NCI-H1930 (cell line): ENCODE measurements at regions not wholly inside any gene's neighbourhood (a gene's known extent, or its start where the extent isn't known, plus 50 kb on each side); places are given as distances from the start of the nearest gene placed in this dataset.
"Not testable (repeated sequence)": the region's sequence is repeated elsewhere in the genome, so short reads cannot be mapped to it uniquely, and the experiment has no call there.

ENCODE experiments used
- DNase-seq, 2 experiments: peaks; one replicate each; lab custom pipeline; 2025; lab: John Stamatoyannopoulos, UW

DNA sequence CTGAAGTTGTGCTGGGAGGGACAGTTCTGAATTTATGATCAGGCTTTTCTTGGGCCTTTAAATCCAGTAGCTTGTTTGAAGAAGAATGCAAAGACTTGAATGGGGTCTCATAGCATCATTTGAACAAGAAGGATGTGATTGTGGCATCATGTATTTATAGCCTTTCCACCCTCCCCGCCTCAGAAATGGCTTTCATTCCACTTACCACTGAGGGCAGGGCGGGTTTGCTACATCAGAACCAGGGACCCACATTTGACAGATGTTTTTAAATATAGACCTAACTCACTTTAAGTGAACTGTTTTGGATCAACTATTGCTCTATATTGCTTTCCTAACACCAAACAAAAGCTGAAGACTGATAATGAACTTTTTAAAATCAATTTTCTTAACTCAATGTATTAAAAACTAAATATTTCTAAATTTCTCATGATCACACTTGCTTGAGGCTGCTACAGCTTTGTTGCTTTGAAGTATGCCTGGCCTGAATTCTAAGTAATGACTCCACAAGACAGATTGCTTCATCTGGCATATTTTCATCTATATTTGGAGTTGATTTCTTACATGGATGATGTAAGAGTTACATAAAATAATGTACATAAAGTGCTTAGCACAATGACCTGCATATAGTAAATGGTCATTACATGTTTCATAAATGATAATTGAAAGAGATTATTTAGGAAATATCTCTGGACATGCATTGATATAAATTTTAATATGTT, 1552.9 kb upstream of the SLC39A10 start:
- DNase-seq, result no peak

DNA sequence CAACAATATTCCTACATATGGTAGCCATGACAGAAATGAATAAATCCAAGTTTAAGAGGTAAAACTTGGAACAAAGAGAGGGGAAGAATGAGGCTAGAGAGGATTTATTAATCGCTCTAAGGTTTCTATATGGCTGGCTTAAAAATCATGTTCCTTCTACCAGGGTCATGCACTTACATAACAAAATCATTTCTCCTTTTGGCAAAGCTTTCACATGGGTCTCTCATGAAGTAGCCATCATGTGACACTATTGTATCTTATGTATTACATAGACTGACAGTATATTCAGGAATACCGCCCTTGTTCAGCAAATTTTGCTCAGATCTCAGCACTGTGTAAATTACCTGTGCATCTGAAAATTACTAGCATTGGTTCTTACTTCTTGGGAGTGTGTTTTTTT, 1554.5 kb upstream of the SLC39A10 start:
- DNase-seq, result no peak

DNA sequence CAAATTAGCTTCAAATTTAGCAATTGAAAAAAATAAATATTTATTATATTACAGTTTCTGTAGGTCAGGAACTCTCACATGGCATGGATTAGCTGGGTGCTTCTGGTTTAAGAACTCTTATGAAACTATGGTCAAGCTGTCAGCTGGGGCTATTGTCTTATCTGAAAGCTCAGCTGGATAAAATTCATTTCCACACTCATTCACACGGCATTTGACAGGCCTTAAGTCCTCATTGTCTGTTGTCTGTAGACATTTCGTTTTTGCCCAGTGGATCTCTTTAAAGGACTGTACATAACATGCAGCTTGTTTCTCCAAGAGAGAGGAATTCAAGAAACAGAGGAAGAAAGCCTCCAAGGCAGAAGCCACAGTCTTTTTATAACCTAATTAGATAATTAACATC, 1556.8 kb upstream of the SLC39A10 start:
- no peak for DNase-seq

DNA sequence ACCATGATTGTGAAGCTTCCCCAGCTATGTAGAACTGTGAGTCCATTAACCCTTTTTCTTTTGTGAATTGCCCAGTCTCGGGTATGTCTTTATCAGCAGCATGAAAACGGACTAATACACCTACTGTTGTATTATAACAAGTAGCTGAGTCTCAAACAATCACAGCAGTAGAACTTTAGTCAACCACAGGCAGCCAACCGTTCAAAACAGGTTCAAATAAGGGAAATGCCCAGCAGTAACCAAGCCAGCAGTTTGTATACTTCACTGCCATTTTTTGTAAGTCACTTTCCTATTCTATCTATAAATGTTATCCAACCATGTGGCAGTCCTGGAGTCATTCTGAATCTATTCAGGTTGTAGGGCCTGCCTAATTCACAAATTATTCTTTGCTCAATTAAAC, 1560.6 kb upstream of the SLC39A10 start:
- no peak for DNase-seq

DNA sequence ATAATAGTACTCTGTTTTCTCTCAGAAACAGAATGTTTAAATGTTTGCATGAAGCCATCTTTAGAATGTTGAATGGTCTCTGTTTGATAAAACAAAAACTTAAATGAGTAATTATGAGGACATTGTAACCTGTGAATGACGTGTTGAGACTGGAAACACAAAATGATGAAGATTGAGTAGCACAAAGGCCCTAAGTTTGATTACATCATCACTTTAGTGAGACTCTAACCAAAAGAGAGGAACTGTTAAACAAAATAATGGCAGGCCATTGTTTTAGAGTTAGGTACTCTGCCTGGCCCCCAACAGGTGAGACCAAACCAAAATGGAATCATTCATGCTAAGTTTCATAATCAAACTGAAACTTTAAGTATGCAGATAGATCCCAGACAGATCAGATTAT, 1561.7 kb upstream of the SLC39A10 start:
- DNase-seq, result no peak

DNA sequence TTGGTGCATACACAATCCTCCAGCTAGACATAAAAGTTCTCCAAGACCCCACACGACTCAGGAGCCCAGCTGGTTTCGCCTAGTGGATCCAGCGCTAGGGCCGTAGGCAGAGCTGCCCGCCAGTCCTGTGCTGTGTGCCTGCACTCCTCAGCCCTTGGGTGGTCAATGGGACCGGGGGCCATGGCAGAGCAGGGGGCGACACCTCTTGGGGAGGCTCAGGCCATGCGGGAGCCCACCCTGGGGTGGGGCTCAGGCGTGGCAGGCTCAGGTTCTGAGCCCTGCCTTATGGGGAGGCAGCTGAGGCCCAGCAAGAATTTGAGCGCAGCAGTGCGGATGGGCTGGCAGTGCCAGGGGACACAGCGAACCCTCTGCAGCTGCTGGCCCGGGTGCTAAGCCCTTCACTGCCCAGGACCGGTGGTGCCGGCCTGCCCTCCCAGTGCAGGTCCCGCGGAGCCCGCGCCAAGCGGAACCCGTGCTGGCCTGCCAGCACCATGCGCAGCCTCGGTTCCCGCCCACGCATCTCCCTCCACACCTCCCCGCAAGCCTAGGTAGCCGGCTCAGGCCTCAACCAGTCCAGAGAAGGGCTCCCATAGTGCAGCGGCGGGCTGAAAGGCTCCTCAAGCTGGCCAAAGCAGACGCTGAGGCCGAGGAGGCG, 1566.6 kb upstream of the SLC39A10 start:
- no peak for DNase-seq

DNA sequence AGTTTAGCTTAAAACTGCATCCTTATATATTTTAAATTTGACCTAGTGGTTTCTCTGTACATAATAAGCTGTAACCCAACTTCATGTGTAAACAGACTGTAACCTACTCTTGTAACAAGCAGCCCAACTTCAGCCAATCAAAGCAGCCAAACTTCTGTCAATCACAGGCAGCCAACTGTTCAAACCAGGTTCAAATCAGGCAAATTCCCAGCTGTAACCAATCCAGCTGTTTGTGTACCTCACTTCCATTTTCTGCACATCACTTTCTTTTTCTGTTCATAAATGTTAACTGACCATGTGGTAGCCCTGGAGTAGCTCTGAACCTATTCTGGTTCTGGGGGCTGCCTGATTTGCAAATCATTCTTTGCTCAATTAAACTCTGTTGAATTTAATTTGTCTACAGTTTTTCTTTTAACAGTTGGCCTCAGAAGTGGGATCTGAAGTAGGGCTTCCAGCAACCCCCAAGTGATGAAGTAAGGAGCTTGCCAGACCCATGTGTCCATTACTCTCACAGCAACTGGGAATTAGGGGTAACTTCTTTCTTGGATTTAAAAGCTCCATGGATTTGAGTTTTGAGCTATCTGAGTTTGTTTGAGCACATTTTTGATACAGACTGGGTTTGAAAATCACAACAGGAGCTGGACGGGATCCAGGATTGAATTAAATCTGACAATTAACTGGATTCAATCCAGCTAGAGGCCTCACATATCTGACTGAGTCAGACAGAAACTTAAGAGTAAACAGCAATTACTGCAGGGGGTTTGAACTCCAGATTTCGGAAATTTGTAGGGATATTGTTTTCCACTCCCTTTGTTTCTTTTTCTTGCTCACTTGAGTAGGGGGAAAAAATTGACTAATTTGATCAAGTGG, 1569.7 kb upstream of the SLC39A10 start:
- DNase-seq, result no peak

DNA sequence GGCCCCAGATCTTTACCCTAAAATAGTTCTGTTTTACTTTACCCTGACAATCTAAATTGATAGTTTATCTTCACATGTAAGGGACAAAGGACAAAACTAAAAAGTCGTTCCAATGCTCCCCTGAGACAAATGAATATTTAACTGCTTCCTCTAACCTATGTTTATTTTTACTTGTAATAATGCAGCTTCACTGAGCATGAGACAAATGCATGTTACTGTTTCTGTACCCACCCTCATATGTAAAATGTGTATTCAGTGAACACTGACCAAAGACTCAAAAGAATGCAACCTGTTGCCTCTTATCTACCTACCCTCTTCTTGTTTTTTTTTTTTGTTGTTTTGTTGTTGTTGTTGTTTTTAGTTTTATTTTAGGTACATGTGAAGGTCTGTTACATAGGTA, 1570.9 kb upstream of the SLC39A10 start:
- no peak for DNase-seq

DNA sequence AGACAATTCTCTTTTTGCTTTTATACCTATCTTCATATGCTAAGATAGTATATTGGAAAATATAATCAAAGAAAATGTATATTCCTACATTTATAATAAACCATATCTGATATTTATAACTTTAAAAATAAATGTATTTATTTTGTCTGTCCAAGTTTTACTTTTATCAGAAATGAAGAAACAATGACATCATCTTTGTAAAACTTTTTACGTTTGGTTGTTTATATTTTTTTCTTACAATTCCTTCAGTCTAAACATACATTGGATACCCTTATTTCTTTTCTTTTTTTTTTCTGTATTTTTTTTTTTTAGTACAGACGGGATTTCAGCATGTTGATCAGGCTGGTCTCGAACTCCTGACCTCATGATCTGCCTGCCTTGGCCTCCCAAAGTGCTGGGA, 1577.0 kb upstream of the SLC39A10 start:
- DNase-seq, result no peak

DNA sequence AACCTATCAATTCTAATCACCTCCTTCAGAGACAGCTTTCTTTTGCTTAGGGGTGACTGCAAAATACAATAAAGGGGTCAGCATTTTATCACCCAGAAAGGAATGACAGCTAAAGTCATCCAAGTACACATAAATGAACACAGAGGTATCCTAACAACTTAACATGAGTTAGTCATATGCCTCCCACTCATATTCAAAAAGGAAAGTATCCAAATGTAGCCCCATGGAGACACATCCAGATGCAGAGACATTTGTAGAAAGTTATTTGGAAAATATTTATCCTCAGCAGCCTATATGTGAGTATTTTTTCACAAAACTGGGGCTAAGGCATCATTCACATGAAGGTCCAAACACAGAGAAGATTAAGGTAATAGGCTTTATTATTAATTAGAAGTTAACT, 1579.7 kb upstream of the SLC39A10 start:
- no peak for DNase-seq

DNA sequence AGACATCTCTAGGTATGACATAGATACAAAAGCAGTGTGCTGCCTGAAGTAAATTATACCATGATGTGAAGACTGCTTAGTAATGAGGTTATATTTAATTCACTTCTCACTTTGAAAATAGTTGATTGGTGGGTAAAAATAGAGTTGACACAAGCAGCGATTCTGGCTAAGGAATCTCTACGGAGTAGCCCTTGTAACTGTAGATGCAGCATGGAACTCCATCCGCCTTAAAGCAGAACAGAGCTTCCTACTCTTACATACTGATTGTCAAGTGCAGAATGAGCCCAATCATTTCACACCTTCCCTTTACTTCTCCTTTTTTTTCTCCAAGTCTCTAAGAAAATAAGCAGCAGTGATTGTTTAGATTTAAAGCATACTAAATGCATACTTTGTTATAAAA, 1594.6 kb upstream of the SLC39A10 start:
- DNase-seq, result no peak

DNA sequence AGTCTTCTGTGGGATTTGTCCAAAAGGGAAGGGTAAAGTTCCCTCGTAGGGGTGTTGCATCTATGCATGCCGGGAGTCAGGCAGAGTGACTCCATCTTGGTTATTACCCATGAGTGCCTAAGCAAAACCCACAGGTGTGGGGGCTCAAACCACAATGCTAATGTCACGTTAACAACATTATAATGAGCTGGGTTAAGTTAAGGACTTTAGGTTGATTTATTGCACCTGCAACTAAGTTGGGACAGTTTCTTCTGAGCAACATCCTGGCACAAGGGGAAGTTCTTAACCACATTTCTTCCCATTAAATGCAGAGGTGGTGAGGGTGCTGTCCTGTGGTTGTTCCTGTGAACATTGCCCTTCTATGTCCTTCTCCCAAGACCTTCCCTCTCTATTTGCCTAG, 1596.8 kb upstream of the SLC39A10 start:
- DNase-seq, result no peak

DNA sequence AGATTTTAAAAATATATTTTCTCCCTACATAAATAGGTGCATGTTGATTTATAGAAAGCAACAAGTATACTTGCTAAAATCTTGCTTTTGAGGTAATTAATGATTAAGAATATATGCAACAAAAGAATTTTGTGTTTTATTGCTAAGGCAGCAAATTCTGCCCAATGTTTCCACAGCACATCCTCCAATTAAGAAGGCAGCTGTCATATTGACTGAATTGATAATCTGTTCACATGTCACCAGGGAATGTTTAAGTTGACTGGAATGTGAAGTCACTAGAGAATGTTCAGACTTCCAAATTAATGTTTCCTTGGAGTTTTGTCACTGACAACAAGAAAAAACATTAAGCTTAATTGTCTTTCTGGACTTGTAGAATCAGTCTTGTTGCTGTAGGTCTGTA, 1602.7 kb upstream of the SLC39A10 start:
- DNase-seq, result no peak

DNA sequence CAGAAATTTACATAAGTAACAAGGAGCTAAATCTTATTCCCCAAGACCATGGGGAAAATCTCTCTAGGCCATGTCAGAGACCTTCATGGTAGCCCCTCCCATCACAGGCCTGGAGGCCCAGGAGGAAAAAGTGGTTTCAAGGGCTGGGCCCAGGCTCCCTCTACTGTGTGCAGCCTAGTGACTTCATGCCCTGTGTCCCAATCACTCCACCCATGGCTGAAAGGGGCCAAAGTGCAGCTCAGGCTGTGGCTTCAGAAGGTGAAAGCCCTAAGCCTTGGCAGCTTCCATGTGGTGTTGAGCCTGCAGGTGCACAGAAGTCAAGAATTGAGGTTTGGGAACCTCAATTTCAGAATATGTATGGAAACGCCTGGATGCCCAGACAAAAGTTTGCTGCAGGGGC, 1612.7 kb upstream of the SLC39A10 start:
- DNase-seq, result no peak

DNA sequence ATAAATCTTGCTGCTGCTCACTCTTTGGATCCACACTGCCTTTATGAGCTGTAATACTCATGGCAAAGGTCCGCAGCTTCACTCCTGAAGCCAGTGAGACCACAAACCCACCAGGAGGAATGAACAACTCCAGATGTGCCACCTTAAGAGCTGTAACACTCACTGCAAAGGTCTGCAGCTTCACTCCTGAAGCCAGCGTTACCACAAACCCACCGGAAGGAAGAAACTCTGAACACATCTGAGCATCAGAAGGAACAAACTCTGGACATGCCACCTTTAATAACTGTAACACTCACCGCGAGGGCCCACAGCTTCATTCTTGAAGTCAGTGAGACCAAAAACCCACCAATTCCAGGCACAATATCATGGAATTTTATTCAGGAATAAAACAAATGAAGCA, 1635.9 kb upstream of the SLC39A10 start:
- not testable (repeated sequence) for DNase-seq

DNA sequence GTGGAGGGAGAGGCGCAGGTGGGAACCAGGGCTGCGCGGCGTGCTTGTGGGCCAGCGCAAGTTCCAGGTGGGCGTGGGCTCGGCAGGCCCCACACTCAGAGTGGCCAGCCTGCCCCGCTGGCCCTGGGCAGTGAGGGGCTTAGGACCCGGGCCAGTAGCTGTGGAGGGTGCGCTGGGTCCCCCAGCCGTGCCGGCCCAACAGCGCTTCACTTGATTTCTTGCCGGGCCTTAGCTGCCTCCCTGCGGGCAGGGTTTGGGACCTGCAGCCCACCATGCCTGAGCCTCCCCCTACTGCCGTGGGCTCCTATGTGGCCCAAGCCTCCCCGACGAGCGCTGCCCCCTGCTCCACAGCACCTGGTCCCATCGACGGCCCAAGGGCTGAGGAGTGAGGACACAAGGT, 1636.9 kb upstream of the SLC39A10 start:
- DNase-seq, result no peak

DNA sequence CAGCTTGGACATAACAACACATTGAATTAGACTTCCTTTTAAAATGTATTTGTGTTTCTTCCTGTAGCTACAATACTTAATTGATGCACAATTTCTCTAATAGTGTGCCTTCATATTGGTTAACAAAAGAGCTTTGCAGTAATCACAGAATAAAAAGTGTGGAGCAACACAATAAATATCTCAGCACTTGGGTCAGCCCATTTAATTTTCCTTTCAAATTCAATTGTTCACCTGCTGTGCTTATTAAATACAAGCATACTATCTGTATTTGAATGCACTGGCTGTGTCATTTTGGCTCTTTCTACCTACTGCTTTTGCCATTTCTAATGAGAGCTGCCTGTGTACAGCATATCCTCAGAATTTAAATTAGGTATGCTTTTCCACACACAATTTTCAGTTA, 1641.3 kb upstream of the SLC39A10 start:
- DNase-seq, result peak; percentile 33 to 35

DNA sequence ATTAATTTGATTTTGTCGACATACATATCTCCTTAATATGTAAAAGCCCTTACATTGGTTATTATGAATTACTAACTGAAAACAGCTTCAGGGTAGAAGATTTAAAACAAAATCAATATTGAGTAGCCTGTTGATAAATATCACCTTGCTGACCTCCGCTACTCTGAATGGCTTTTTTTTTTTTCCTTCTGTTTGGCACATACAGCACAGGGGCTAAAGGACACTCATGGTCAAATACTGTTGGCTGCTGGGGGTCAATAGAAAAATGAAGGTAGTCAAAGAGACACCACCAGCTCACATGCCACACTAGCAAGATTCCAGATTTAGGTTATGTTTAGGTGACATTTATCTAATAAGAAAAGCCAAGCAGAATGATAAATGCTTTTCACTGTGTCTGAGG, 1642.4 kb upstream of the SLC39A10 start:
- no peak for DNase-seq

DNA sequence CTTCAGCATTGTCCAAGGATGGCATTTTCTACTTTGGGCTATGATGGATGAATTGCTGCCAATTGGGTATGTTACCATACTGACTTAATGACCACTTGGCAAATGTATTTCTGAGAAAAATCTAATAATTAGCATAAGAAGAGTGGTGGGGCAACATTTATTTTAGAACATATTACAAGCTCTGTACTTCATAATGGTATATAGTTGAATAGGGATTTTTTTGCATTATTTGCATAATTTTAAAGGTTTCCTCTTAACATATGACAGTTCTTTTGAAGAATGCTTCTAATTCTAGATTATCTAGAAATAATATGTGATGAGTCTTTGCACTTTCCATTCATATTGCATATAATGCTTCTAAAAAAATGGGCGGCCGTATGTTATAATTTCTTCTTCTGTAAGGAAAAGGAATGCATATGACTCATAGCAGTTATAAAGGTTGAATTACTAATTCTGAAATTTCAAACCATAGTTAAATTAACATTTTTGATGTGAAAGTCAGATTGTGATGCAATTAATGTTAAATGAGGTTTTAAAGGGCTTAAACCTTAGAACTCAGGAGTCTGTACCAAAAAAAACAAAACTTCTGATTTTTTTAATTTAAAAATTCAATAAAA, 1652.3 kb upstream of the SLC39A10 start:
- DNase-seq, result no peak

DNA sequence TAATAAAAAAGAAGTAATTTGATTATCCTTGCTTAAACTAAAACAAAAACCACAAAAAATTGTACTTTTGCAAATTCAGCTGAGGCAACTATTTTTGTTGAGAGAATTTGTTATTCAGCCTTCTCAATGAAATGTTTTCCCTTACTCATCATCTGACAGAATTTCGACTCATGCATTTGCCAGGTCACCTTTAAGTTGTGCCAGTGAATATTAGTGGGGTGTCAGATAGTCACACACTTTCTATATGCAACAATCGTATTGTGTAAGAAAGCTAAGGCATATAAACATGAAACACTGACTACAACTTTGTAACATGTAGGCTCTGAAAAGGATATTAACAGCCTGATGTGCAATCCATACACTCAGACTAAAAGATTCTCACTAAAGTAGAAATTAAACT, 1653.1 kb upstream of the SLC39A10 start:
- DNase-seq, result no peak

DNA sequence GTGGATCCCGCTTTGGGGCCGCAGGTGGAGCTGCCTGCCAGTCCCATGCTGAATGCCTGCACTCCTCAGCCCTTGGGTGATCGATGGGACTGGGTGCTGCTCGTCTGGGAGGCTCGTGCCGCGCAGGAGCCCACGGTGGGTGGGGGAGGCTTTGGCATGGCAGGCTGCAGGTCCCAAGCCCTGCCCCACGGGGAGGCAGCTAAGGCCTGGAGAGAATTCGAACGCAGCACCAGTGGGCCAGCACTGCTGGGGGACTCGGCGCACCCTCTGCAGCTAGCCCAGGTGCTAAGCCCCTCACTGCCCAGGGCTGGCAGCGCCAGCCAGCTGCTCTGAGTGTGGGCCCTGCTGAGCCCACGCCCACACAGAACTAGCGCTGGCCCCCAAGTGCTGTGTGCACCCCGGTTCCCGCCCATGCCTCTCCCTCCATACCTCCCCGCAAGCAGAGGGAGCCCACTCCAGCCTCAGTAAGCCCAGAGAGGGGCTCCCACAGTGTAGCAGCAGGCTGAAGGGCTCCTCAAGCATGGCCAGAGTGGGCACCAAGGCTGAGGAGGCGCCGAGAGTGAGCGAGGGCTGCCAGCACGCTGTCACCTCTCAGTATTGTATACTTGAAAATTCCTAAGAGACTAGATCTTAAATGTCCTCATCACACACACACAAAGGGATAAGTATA, 1654.2 kb upstream of the SLC39A10 start:
- DNase-seq, result no peak

DNA sequence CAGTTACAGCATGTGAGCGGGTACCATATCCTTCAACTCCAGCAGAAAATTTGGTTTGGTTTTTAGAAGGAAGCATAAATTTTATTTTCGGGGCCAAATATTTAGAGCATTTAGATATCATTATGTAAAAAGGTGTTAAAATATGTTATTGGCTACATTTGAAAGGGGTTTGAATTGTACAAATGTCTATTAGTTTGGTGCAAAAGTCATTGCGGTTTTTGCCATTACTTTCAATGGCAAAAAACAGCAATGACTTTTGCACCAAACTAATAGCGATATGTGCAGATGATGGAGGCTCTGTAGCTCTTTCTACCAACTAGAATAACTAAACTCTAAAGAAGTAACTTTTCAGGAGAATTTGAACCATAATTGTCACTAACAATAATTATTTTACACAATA, 1666.2 kb upstream of the SLC39A10 start:
- no peak for DNase-seq
